OCI-LY3 (cell line): ENCODE measurements at regions not wholly inside any gene's neighbourhood (a gene's known extent, or its start where the extent isn't known, plus 50 kb on each side); places are given as distances from the start of the nearest gene placed in this dataset.

Source experiments
- H2AFZ ChIP-seq: fragments of 200-600, 300-600 bp; shearing (Covaris generic); 2 replicates; pipeline ENCODE4 v1.6.0; 2014; ENCODE audit warnings: antibody characterized with exemption, low read depth, low read length
- H3K27ac ChIP-seq: fragments of 200-600, 300-600 bp; sonication (generic); 2 replicates; pipeline ENCODE4 v1.5.1; 2014; ENCODE audit warnings: mild to moderate bottlenecking, low read length, moderate library complexity, mixed read lengths
- H3K27me3 ChIP-seq: fragments of 200-600, 300-600 bp; sonication (generic); 2 replicates; pipeline ENCODE4 v1.6.1; 2014; ENCODE audit warnings: low read depth, low read length, mixed read lengths
- H3K36me3 ChIP-seq: fragments of 200-600, 300-600 bp; sonication (generic); replicated peaks from 2 replicates; pipeline ENCODE3; 2014; ENCODE audit warnings: low read depth, low read length, mixed read lengths
- H3K4me1 ChIP-seq: fragments of 300-600, 200-600 bp; sonication (generic); 2 replicates; pipeline ENCODE4 v1.6.1; 2014; ENCODE audit warnings: low read length, mixed read lengths
- H3K4me2 ChIP-seq: fragments of 200-600, 300-600 bp; sonication (generic); 2 replicates; pipeline ENCODE4 v1.6.1; 2014; ENCODE audit warnings: low read length, mixed read lengths
- H3K4me3 ChIP-seq: fragments of 300-600, 200-600 bp; sonication (generic); 2 replicates; pipeline ENCODE4 v1.5.1; 2014; ENCODE audit warnings: antibody characterized with exemption, mild to moderate bottlenecking, low read length, moderate library complexity
- H3K79me2 ChIP-seq: fragments of 300-600, 200-600 bp; shearing (Covaris generic); 2 replicates; pipeline ENCODE4 v1.6.1; 2014; ENCODE audit warnings: mild to moderate bottlenecking, low read length, mixed read lengths
- H3K9ac ChIP-seq: fragments of 300-600, 200-600 bp; shearing (Covaris generic); 2 replicates; pipeline ENCODE4 v1.6.0; 2014; ENCODE audit warnings: mild to moderate bottlenecking, low read length, moderate library complexity
- H3K9me3 ChIP-seq: fragments of 200-600, 300-600 bp; shearing (Covaris generic); 2 replicates; pipeline ENCODE4 v1.6.1; 2014; ENCODE audit warnings: low read length, mixed read lengths; ENCODE audit not compliant: insufficient read depth
- H4K20me1 ChIP-seq: fragments of 200-600, 300-600 bp; sonication (generic); 2 replicates; pipeline ENCODE4 v1.6.1; 2016; ENCODE audit warnings: low read length, mixed read lengths; ENCODE audit not compliant: insufficient read depth
- CTCF ChIP-seq: fragments of 200-600, 300-600 bp; sonication (generic); IDR thresholded peaks from 2 replicates; pipeline ENCODE4 v1.5.1; 2014; ENCODE audit warnings: antibody characterized with exemption, low read length, low read depth
- EZH2phosphoT487 ChIP-seq: fragments of 200-600 bp; shearing (Covaris generic); IDR thresholded peaks from 2 replicates; pipeline ENCODE4 v1.6.1; 2018; ENCODE audit warnings: antibody characterized with exemption, mixed run types, low read depth

DNA sequence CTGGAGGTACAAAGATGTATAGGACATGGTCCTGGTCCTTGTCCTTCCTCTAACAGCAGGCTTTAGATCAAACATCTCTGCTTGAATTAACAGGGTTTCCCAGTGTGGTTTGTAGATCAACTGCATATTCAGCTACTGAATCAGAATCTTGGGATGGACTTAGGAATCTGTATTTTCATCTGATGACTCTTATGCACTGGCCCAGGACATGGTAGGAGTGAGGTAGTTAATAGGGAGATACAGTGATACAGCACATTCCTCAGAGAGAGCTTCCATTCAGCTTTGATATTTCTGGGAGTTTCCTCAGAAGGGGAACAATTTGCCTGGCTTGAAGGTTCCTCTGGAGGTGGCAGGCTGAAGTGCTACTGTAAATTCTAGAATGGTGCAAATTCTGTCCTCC, 203.1 kb downstream of the LARP7 start:
- TF ChIP-seq CTCF (no peak), EZH2phosphoT487 (no peak)
- Histone ChIP-seq H3K4me3 (no peak overlapping the region), H3K9me3 (peaks cover under 1% of the 10 kb centered on the region; the same call in 1 of the 2 replicates), H2AFZ (no peak overlapping the region), H3K79me2 (no peaks in the 10 kb centered on the region), H3K36me3 (peaks cover 9% of the 10 kb centered on the region), H3K27me3 (no peaks in the 10 kb centered on the region), H3K4me1 (peaks cover 4% of the 10 kb centered on the region; the same call in 1 of the 2 replicates), H3K27ac (no peak overlapping the region), H4K20me1 (no peaks in the 10 kb centered on the region), H3K9ac (no peak overlapping the region), H3K4me2 (no peak overlapping the region)

DNA sequence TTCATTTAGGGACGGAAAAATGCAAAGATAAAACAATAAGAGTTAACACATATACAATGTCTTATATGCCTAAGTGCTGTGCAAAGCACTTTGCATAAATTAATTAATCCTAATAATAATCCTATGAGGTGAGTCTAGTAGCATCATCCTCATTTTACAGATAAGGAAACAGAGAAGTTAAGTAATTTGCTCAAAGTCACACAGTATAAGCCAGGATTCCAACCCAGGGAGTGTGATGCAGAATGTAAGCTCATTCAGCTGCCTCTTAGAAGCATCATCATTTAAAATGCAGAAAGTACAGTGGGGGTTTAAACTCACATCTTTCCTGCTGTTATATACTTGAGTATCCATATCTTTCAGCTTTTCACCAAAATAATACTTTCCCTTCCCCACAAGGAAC, 203.7 kb downstream of the LARP7 start:
- H4K20me1 ChIP-seq: no peaks in the 10 kb centered on the region
- no peak for TF ChIP-seq CTCF
- no peak for TF ChIP-seq EZH2phosphoT487
- no peak overlapping the region for H3K27ac ChIP-seq
- H3K9me3 ChIP-seq: no peaks in the 10 kb centered on the region
- H3K4me1 ChIP-seq: peaks cover 7% of the 10 kb centered on the region; the same call in 1 of the 2 replicates
- no peak overlapping the region for H2AFZ ChIP-seq
- H3K4me2 ChIP-seq: no peak overlapping the region
- H3K4me3 ChIP-seq: no peak overlapping the region
- no peak overlapping the region for H3K9ac ChIP-seq
- H3K79me2 ChIP-seq: no peaks in the 10 kb centered on the region
- peaks cover 7% of the 10 kb centered on the region for H3K36me3 ChIP-seq
- H3K27me3 ChIP-seq: no peaks in the 10 kb centered on the region

GRCh38 chr4:112842513-112842912, 205.6 kb downstream of the LARP7 start:
- Histone ChIP-seq H3K9me3 (no peaks in the 10 kb centered on the region), H3K4me2 (no peak overlapping the region), H3K36me3 (peaks cover 2% of the 10 kb centered on the region), H3K4me1 (peaks cover 9% of the 10 kb centered on the region; the same call in 1 of the 2 replicates), H3K27me3 (no peaks in the 10 kb centered on the region), H4K20me1 (no peaks in the 10 kb centered on the region), H3K27ac (no peak overlapping the region), H3K79me2 (no peaks in the 10 kb centered on the region), H3K4me3 (no peak overlapping the region), H3K9ac (no peak overlapping the region), H2AFZ (no peak overlapping the region)
- TF ChIP-seq CTCF (no peak), EZH2phosphoT487 (no peak)

DNA sequence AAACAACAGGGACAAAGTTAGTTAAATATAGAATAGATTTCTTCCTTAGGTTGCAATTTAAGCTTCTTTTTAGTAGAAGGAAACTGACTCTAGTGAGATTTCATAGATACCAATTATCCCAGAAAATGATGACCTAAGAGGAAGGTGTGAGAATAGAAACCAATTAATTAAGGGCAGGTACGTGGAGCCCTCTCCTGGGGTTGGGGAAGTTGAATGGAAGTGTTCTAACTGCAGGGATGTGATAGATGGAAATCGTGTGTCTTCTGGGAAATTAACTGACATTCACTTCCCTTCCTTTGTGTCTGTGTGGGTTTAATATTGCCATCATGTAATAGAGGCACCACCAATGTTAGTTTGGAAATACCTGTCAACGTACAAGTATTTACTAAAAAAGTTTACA, 204.1 kb upstream of the ANK2 start:
- Histone ChIP-seq H3K9me3 (no peaks in the 10 kb centered on the region), H3K27ac (no peak overlapping the region), H3K27me3 (no peaks in the 10 kb centered on the region), H3K4me3 (no peak overlapping the region), H3K79me2 (no peaks in the 10 kb centered on the region), H3K4me1 (peaks cover 8% of the 10 kb centered on the region; the same call in 1 of the 2 replicates), H2AFZ (no peak overlapping the region), H3K36me3 (no peaks in the 10 kb centered on the region), H4K20me1 (no peaks in the 10 kb centered on the region), H3K9ac (no peak overlapping the region), H3K4me2 (no peak overlapping the region)
- no peak for TF ChIP-seq EZH2phosphoT487
- no peak for TF ChIP-seq CTCF
